Neuronal stem cell (in vitro differentiated cells): ENCODE measurements at regions not wholly inside any gene's neighbourhood (a gene's known extent, or its start where the extent isn't known, plus 50 kb on each side); places are given as distances from the start of the nearest gene placed in this dataset.

Source experiments
- DNase-seq: peaks from one replicate; pipeline ENCODE4 v3.0.0-alpha.2; 2013; ENCODE audit warnings: low spot score
- H2AFZ ChIP-seq: one replicate; pipeline ENCODE4 v1.6.1; 2013; ENCODE audit warnings: mild to moderate bottlenecking, low read length, inconsistent platforms
- H2AK5ac ChIP-seq: 2 replicates; pipeline ENCODE4 v1.6.1; 2013; ENCODE audit warnings: low read depth, mild to moderate bottlenecking, inconsistent platforms, low read length, moderate library complexity, mixed read lengths
- H2BK120ac ChIP-seq: 2 replicates; pipeline ENCODE4 v1.6.1; 2013; ENCODE audit warnings: low read depth, mild to moderate bottlenecking, inconsistent platforms, low read length, moderate library complexity, mixed read lengths
- H2BK12ac ChIP-seq: one replicate; pipeline ENCODE4 v1.6.1; 2013; ENCODE audit warnings: low read length, inconsistent platforms
- H2BK15ac ChIP-seq: 2 replicates; pipeline ENCODE4 v1.6.1; 2013; ENCODE audit warnings: mild to moderate bottlenecking, low read length, inconsistent platforms, mixed read lengths
- H2BK5ac ChIP-seq: one replicate; pipeline ENCODE4 v1.6.1; 2013; ENCODE audit warnings: inconsistent platforms, mild to moderate bottlenecking, low read length, moderate library complexity
- H3K14ac ChIP-seq: one replicate; pipeline ENCODE4 v1.6.1; 2013; ENCODE audit warnings: low read length, inconsistent platforms
- H3K18ac ChIP-seq: 2 replicates; pipeline ENCODE4 v1.6.1; 2013; ENCODE audit warnings: low read length, inconsistent platforms
- H3K23ac ChIP-seq: 2 replicates; pipeline ENCODE4 v1.6.1; 2013; ENCODE audit warnings: low read depth, mild to moderate bottlenecking, mixed read lengths, low read length, inconsistent platforms; ENCODE audit not compliant: poor library complexity
- H3K27ac ChIP-seq: replicated peaks from 3 replicates; pipeline ENCODE4 v1.5.1; 2013; ENCODE audit warnings: low read length, inconsistent platforms
- H3K27me3 ChIP-seq, 3 experiments: 2 replicates each; pipeline ENCODE4 v1.6.1; 2013; ENCODE audit warnings: low read length in 3 of 3, mild to moderate bottlenecking in 2 of 3, inconsistent platforms in 1 of 3, low read depth in 1 of 3, mixed read lengths in 1 of 3, moderate library complexity in 1 of 3; ENCODE audit not compliant: control insufficient read depth in 3 of 3, insufficient read depth in 3 of 3
- H3K36me3 ChIP-seq, 2 donors: replicated peaks in 1 of 2; 2 replicates each; pipeline ENCODE4 v1.6.1; 2013; ENCODE audit warnings: low read length in 2 of 2; ENCODE audit not compliant: control insufficient read depth in 2 of 2, insufficient read depth in 2 of 2
- H3K4ac ChIP-seq: 2 replicates; pipeline ENCODE4 v1.6.1; 2013; ENCODE audit warnings: inconsistent platforms, mild to moderate bottlenecking, low read length, moderate library complexity
- H3K4me1 ChIP-seq, 2 donors: 1 replicate in 1 of 2; 2 replicates in 1 of 2; pipeline ENCODE4 v1.6.1; 2013; ENCODE audit warnings: low read length in 2 of 2, low read depth in 1 of 2; ENCODE audit not compliant: control insufficient read depth in 2 of 2, insufficient read depth in 1 of 2
- H3K4me2 ChIP-seq: one replicate; pipeline ENCODE4 v1.6.1; 2013; ENCODE audit warnings: mild to moderate bottlenecking, low read length, inconsistent platforms; ENCODE audit not compliant: insufficient read depth, poor library complexity, severe bottlenecking
- H3K4me3 ChIP-seq, 2 donors: 2 replicates each; pipeline ENCODE4 v1.5.1; 2013; ENCODE audit warnings: low read length in 2 of 2, mild to moderate bottlenecking in 2 of 2, inconsistent platforms in 1 of 2, moderate library complexity in 1 of 2
- H3K79me1 ChIP-seq: one replicate; pipeline ENCODE4 v1.6.1; 2013; ENCODE audit warnings: low read depth, mild to moderate bottlenecking, inconsistent platforms, low read length, moderate library complexity
- H3K9ac ChIP-seq: one replicate; pipeline ENCODE4 v1.6.1; 2013; ENCODE audit warnings: mild to moderate bottlenecking, low read depth, low read length, inconsistent platforms; ENCODE audit not compliant: poor library complexity
- H3K9me3 ChIP-seq, 2 donors: replicated peaks in 1 of 2; 2 replicates each; pipeline versions ENCODE3 to v1.6.1; 2013; ENCODE audit warnings: low read length in 2 of 2, mild to moderate bottlenecking in 2 of 2, inconsistent platforms in 1 of 2, low read depth in 1 of 2, mixed read lengths in 1 of 2, moderate library complexity in 1 of 2; ENCODE audit not compliant: control insufficient read depth in 2 of 2, insufficient read depth in 1 of 2
- H4K8ac ChIP-seq: one replicate; pipeline ENCODE4 v1.6.1; 2013; ENCODE audit warnings: low read depth, mild to moderate bottlenecking, inconsistent platforms, low read length, moderate library complexity
- H4K91ac ChIP-seq: one replicate; pipeline ENCODE4 v1.6.1; 2013; ENCODE audit warnings: low read length, low read depth, mild to moderate bottlenecking, inconsistent platforms; ENCODE audit not compliant: poor library complexity
- WGBS, 2 donors: extraction: QIAGEN DNeasy Blood & Tissue Kit; methylation state at CpG; one replicate each; pipeline ENCODE4 v1.1.7; 2013; ENCODE audit warnings: missing lambda C conversion rate in 2 of 2, mixed read lengths in 1 of 2; ENCODE audit not compliant: insufficient read length in 2 of 2, insufficient replicate concordance in 1 of 2; ENCODE audit errors: extremely low coverage in 2 of 2; 5-methylcytosine and 5-hydroxymethylcytosine counted together

DNA sequence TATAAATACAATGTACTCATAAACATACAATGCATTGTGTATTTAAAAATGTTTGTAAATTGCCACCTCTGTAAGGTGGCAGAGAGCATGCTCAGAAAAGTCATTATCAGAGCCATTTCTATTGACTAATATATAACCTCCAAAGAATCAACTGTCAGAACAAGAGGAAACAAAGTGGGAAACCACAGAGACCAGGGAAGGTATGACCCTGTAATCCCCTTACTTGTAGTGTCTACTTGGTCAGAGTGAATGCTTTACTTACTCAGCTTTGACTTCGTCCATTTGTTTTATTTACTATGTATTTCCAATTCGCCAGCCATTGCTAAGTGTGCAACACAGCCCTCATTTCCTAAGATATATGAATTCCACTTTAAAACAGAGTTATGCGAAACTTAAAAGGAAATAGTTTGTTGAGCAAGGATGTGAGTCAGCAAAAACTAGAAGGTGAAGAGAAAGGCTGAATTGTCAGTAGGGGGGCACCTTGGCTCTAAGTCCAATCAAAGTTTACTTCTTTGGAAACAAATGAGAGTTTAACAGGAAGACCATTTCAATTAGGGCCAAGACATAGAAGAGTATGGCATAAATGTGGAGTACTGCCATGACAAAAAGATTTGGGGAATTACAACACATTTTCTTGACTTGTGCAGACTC, 671.7 kb upstream of the PTBP2 start:
- H3K23ac ChIP-seq: no peak overlapping the region
- no peak overlapping the region for H3K4me2 ChIP-seq
- H2BK12ac ChIP-seq: no peak overlapping the region
- H3K4me1 ChIP-seq: peaks cover 0 to 2% of the 10 kb centered on the region in 2 donors
- H3K4me3 ChIP-seq: no peak overlapping the region
- no peak overlapping the region for H4K91ac ChIP-seq
- no peaks in the 10 kb centered on the region for H3K27me3 ChIP-seq
- H2AFZ ChIP-seq: no peak overlapping the region
- no peak overlapping the region for H2BK120ac ChIP-seq
- H2BK5ac ChIP-seq: no peak overlapping the region
- H2BK15ac ChIP-seq: no peak overlapping the region
- no peak overlapping the region for H3K9ac ChIP-seq
- H2AK5ac ChIP-seq: no peak overlapping the region
- H3K9me3 ChIP-seq: no peaks in the 10 kb centered on the region
- no peak overlapping the region for H3K4ac ChIP-seq
- DNase-seq: no peak
- H3K14ac ChIP-seq: no peak overlapping the region
- no peak overlapping the region for H3K27ac ChIP-seq
- WGBS, 2 donors: no CpG with 5 or more reads among the region's 3 CpGs
- no peak overlapping the region for H3K18ac ChIP-seq
- no peak overlapping the region for H4K8ac ChIP-seq
- H3K79me1 ChIP-seq: no peaks in the 10 kb centered on the region
- no peaks in the 10 kb centered on the region for H3K36me3 ChIP-seq

GRCh38 chr1:96059276-96059675, 662.3 kb upstream of the PTBP2 start:
- Histone ChIP-seq H3K4me2 (no peak overlapping the region), H2AK5ac (no peak overlapping the region), H2BK15ac (no peak overlapping the region), H3K4me3 (no peak overlapping the region), H3K9me3 (peaks cover 0 to 2% of the 10 kb centered on the region in 2 donors), H3K23ac (no peak overlapping the region), H3K27ac (no peak overlapping the region), H2BK120ac (no peak overlapping the region), H2AFZ (no peak overlapping the region), H3K14ac (no peak overlapping the region), H3K79me1 (no peaks in the 10 kb centered on the region), H3K18ac (no peak overlapping the region), H4K8ac (no peak overlapping the region), H3K9ac (no peak overlapping the region), H3K4me1 (peaks cover 0 to 4% of the 10 kb centered on the region in 2 donors), H4K91ac (no peak overlapping the region), H2BK12ac (no peak overlapping the region), H3K27me3 (no peaks in the 10 kb centered on the region), H3K4ac (no peak overlapping the region), H2BK5ac (no peak overlapping the region), H3K36me3 (no peaks in the 10 kb centered on the region)
- DNase-seq: no peak
- no CpG with 5 or more reads among the region's 1 CpG for WGBS, 2 donors

DNA sequence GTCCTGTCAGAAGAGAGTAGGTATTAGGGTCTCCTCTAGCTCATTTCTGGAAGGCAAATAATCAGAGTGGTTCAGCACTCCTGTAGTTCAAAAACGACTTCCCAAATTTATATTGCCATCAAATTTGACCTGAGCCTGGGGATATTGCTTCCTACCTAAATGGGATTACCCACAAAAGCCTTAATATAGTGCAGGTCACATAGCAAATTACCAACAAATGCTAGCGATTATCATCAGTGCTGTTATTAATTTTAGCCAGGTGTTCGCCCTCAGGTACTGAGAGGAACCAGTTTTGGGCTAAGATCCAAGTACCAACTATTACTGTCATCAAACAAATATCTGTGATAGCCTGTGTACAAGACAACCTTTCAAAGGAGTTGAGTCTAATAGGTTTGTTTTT, 661.8 kb upstream of the PTBP2 start:
- H2BK15ac ChIP-seq: no peak overlapping the region
- H3K4ac ChIP-seq: no peak overlapping the region
- H4K8ac ChIP-seq: no peak overlapping the region
- no peak overlapping the region for H2AFZ ChIP-seq
- H2BK12ac ChIP-seq: no peak overlapping the region
- H3K14ac ChIP-seq: no peak overlapping the region
- no peak overlapping the region for H2BK120ac ChIP-seq
- H3K27me3 ChIP-seq: no peaks in the 10 kb centered on the region
- peaks cover 0 to 4% of the 10 kb centered on the region in 2 donors for H3K4me1 ChIP-seq
- no peak overlapping the region for H3K9ac ChIP-seq
- H3K79me1 ChIP-seq: no peaks in the 10 kb centered on the region
- no peak overlapping the region for H3K4me3 ChIP-seq
- H4K91ac ChIP-seq: no peak overlapping the region
- H3K9me3 ChIP-seq: peaks cover 0 to 2% of the 10 kb centered on the region in 2 donors
- no peak overlapping the region for H3K23ac ChIP-seq
- no peaks in the 10 kb centered on the region for H3K36me3 ChIP-seq
- H3K27ac ChIP-seq: no peak overlapping the region
- no CpG with 5 or more reads among the region's 3 CpGs for WGBS, 2 donors
- no peak overlapping the region for H3K4me2 ChIP-seq
- H3K18ac ChIP-seq: no peak overlapping the region
- no peak overlapping the region for H2AK5ac ChIP-seq
- DNase-seq: no peak
- no peak overlapping the region for H2BK5ac ChIP-seq

- peaks cover 0 to 2% of the 10 kb centered on the region in 2 donors for H3K9me3 ChIP-seq
- H2BK12ac ChIP-seq: no peak overlapping the region
- no peak overlapping the region for H3K4me3 ChIP-seq
- H3K14ac ChIP-seq: no peak overlapping the region
- H4K91ac ChIP-seq: no peak overlapping the region
- no peak for DNase-seq
- no CpG with 5 or more reads among the region's 6 CpGs for WGBS, 2 donors
- H3K23ac ChIP-seq: no peak overlapping the region
- no peak overlapping the region for H4K8ac ChIP-seq
- no peaks in the 10 kb centered on the region for H3K79me1 ChIP-seq
- no peak overlapping the region for H2AK5ac ChIP-seq
- H2BK5ac ChIP-seq: no peak overlapping the region
- H3K4me2 ChIP-seq: no peak overlapping the region
- no peak overlapping the region for H3K9ac ChIP-seq
- no peak overlapping the region for H2BK120ac ChIP-seq
- no peak overlapping the region for H3K18ac ChIP-seq
- H2AFZ ChIP-seq: no peak overlapping the region
- H3K27ac ChIP-seq: no peak overlapping the region
- no peaks in the 10 kb centered on the region for H3K27me3 ChIP-seq
- peaks cover 0 to 4% of the 10 kb centered on the region in 2 donors for H3K4me1 ChIP-seq
- H3K36me3 ChIP-seq: no peaks in the 10 kb centered on the region
- H3K4ac ChIP-seq: no peak overlapping the region
- H2BK15ac ChIP-seq: no peak overlapping the region
Measured at GRCh38 chr1:96060621-96061020, 661.0 kb upstream of the PTBP2 start.
